ENCODE measurements at regions not wholly inside any gene's neighbourhood (a gene's known extent, or its start where the extent isn't known, plus 50 kb on each side); places are given as distances from the start of the nearest gene placed in this dataset.
"Not testable (repeated sequence)": the region's sequence is repeated elsewhere in the genome, so short reads cannot be mapped to it uniquely, and the experiment has no call there.

DNA sequence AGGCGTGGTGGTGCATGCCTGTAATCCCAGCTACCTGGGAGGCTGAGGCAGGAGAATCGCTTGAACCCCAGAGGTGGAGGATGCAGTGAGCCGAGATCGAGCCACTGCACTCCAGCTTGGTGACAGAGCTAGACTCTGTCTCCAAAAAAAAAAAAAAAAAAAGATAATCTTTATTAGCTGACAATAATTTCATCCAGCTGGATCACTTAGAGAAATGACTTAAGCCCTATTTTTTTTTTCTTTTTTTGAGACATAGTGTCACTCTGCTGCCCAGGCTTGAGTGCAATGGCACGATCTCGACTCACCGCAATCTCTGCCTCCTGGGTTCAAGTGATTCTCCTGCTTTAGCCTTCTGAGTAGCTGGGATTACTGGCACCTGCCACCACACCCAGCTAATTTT lies 51.6 kb upstream of the MAP4K4 start:
- H3K4me3 ChIP-seq (ENCODE audit: low read length); H3K27ac ChIP-seq (ENCODE audit: low read length); DNase-seq; H3K4me1 ChIP-seq (ENCODE audit: control insufficient read depth, insufficient read depth, low read length); H3K9me3 ChIP-seq (ENCODE audit: control insufficient read depth, low read depth, low read length); H3K27me3 ChIP-seq (ENCODE audit: control insufficient read depth, insufficient read depth, low read length); H3K36me3 ChIP-seq (ENCODE audit: control insufficient read depth, insufficient read depth, low read length): not testable (repeated sequence)
- WGBS (ENCODE audit: insufficient coverage, low lambda C conversion rate) = no CpG with 5 or more reads among the region's 7 CpGs

DNA sequence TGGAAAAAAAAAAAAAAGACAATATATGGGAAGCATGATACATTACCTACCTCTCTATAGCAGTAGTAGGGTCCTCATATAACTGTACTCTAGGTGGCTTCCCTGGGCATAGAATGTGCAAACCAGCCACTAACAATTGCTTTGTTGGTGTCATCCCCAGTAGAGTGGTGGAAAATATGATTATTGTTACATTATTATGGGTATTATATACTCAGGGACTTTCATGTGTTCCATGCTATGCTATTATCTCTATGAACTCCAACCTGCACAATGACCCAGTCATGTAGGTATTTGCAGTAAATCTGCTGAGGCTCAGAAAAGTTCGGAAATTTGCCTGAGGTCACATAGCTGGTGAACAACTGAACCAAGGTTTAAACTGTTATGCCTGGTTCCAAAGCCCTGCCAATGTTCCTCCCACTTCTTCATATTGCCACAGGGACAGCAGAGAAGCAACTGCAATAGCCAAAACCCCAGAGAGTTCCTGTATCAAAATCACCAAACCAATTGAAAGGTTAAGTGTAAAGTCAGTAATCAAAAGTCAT lies 52.6 kb upstream of the MAP4K4 start:
- H3K27ac ChIP-seq (ENCODE audit: low read length) = no peak overlapping the region
- no peak overlapping the region for H3K4me3 ChIP-seq (ENCODE audit: low read length)
- WGBS (ENCODE audit: insufficient coverage, low lambda C conversion rate) = no CpG with 5 or more reads among the region's 1 CpG
- no peaks in the 10 kb centered on the region for H3K36me3 ChIP-seq (ENCODE audit: control insufficient read depth, insufficient read depth, low read length)
- no peaks in the 10 kb centered on the region for H3K9me3 ChIP-seq (ENCODE audit: control insufficient read depth, low read depth, low read length)
- no peaks in the 10 kb centered on the region for H3K4me1 ChIP-seq (ENCODE audit: control insufficient read depth, insufficient read depth, low read length)
- H3K27me3 ChIP-seq (ENCODE audit: control insufficient read depth, insufficient read depth, low read length) = no peaks in the 10 kb centered on the region
- no peak for DNase-seq

DNA sequence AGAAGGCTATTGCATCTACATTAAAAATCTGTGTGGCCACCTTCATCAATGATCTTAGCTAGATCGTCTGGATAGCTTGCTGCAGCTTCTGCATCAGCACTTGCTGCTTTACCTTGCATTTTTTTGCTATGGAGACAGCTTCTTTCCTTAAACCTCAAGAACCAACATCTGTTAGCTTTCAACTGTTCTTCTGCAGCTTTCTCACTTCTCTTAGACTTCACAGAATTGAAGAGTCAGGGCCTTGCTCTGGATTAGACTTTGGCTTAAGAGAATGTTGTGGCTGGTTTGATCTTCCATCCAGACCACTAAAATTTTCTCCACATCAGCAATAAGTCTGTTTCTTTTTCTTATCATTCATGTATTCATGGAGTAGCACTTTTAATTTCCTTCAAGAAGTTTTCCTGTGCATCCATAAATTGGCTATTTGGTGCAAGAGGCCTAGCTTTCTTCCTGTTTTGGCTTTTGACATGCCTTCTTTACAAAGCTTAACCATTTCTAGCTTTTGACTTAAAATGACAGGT lies 54.4 kb upstream of the MAP4K4 start:
- H3K27ac ChIP-seq (ENCODE audit: low read length) = no peak overlapping the region
- H3K4me1 ChIP-seq (ENCODE audit: control insufficient read depth, insufficient read depth, low read length) = no peaks in the 10 kb centered on the region
- H3K9me3 ChIP-seq (ENCODE audit: control insufficient read depth, low read depth, low read length) = no peaks in the 10 kb centered on the region
- no peak for DNase-seq
- no peak overlapping the region for H3K4me3 ChIP-seq (ENCODE audit: low read length)
- H3K27me3 ChIP-seq (ENCODE audit: control insufficient read depth, insufficient read depth, low read length) = no peaks in the 10 kb centered on the region
- WGBS (ENCODE audit: insufficient coverage, low lambda C conversion rate) = no CpG with 5 or more reads among the region's 1 CpG
- H3K36me3 ChIP-seq (ENCODE audit: control insufficient read depth, insufficient read depth, low read length) = no peaks in the 10 kb centered on the region

DNA sequence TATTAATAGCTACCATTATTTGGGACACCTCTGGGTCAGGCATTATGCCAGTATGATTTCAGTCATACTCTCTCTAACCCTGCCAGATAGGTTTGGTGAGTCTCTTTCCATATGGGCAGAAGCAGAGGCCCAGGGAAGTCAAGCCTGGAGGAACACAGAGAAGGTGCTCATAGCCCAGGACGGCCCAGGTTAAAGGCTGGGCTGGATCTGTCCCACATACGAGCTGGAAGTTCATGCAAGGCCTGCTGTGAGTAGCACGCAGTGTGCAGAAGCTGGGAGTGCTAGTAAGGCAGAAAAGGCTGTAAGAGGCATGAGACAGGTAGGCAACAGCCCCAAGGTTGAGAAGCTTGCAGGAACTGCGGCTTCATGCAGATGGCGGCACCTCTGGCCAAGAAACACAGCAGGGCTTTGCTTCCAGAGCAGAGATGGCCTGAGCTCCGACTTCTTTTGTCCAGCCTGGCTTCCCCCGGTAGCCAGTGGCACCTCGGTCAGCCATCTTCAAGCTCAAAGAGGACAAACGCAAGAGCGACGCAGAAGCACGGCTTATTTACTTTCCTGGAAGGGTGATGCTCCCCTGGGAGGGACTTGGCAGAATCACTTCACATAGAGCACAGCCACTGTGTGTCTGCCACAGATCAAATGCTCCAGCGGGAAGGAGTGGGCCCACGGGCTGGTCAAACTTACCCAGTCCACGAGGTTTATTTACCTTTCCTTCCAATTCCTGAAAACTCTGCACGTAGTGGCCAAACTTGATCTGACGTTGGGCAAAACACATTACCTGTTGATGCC lies 58.5 kb upstream of the MAP4K4 start:
- Histone ChIP-seq H3K36me3 (ENCODE audit: control insufficient read depth, insufficient read depth, low read length) (no peaks in the 10 kb centered on the region), H3K27ac (ENCODE audit: low read length) (no peak overlapping the region), H3K4me1 (ENCODE audit: control insufficient read depth, insufficient read depth, low read length) (no peaks in the 10 kb centered on the region), H3K4me3 (ENCODE audit: low read length) (no peak overlapping the region), H3K27me3 (ENCODE audit: control insufficient read depth, insufficient read depth, low read length) (no peaks in the 10 kb centered on the region), H3K9me3 (ENCODE audit: control insufficient read depth, low read depth, low read length) (no peaks in the 10 kb centered on the region)
- DNase-seq = no peak
- 80% methylated on average over 1 of the region's 17 CpGs for WGBS (ENCODE audit: insufficient coverage, low lambda C conversion rate)

DNA sequence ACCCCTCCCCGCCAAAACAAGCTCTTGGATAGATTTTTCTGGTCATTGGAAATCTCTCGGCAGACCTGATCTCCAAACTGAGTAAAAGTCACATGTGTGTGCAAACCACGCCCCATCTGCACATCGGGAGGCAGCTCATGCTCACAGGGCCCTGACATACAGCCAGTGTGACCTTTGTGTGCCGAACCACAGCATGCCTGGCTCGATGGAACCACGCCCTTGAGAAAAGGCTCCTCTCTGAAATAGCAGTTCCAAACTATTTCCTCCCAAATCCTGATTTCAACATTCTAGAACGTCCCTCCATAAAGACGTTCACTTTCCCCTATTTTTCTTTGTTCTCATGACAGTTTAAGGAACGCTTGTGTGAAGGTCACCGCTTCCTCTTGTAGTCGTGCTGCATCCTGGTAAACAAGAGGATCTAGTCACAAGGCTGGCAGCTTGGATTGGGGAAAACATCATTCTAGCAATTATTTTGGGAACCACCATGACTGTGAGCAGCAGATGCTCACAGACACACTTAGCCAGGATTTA lies 59.3 kb upstream of the MAP4K4 start:
- 73% methylated on average over 3 of the region's 12 CpGs for WGBS (ENCODE audit: insufficient coverage, low lambda C conversion rate)
- no peaks in the 10 kb centered on the region for H3K9me3 ChIP-seq (ENCODE audit: control insufficient read depth, low read depth, low read length)
- no peaks in the 10 kb centered on the region for H3K36me3 ChIP-seq (ENCODE audit: control insufficient read depth, insufficient read depth, low read length)
- H3K4me3 ChIP-seq (ENCODE audit: low read length) = no peak overlapping the region
- no peak for DNase-seq
- no peaks in the 10 kb centered on the region for H3K4me1 ChIP-seq (ENCODE audit: control insufficient read depth, insufficient read depth, low read length)
- no peaks in the 10 kb centered on the region for H3K27me3 ChIP-seq (ENCODE audit: control insufficient read depth, insufficient read depth, low read length)
- H3K27ac ChIP-seq (ENCODE audit: low read length) = no peak overlapping the region

DNA sequence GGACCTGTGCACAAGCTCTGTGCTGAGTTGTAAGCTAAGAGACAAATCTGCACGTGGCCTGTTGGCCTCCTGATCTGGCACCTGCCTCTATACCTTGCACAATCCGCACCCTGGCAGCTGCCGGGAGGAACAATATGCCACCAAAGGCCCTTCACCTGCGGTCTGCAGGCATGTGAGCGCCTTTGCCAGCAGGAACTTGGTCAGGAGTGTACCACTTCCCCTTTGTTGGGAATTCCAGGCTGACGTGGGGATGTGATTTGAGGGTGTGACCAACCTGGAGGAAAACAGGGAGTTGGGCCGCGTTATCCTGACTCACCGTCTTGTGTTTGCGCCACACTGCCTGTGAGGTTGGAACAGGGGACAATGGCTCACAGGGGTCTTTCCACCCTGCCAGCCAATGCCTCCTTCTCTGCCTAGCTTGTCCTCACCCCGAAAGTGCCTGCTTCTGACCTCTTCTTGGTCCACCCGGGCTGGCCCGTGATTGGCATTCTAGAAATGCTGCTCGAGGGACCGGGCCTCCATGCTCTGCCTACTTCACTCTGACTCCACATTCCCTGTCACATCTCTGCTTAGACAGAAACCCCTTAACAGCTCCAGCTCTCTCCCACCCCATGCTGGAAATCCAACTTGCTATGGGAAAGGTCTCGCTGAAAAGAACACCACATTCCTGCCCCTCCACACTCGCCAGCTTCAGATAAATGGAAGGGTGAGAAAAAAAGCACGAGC lies 67.1 kb upstream of the MAP4K4 start:
- Histone ChIP-seq H3K27ac (ENCODE audit: low read length) (no peak overlapping the region), H3K9me3 (ENCODE audit: control insufficient read depth, low read depth, low read length) (no peaks in the 10 kb centered on the region), H3K36me3 (ENCODE audit: control insufficient read depth, insufficient read depth, low read length) (no peaks in the 10 kb centered on the region), H3K4me1 (ENCODE audit: control insufficient read depth, insufficient read depth, low read length) (no peaks in the 10 kb centered on the region), H3K4me3 (ENCODE audit: low read length) (no peak overlapping the region), H3K27me3 (ENCODE audit: control insufficient read depth, insufficient read depth, low read length) (no peaks in the 10 kb centered on the region)
- no peak for DNase-seq
- WGBS (ENCODE audit: insufficient coverage, low lambda C conversion rate) = no CpG with 5 or more reads among the region's 18 CpGs

DNA sequence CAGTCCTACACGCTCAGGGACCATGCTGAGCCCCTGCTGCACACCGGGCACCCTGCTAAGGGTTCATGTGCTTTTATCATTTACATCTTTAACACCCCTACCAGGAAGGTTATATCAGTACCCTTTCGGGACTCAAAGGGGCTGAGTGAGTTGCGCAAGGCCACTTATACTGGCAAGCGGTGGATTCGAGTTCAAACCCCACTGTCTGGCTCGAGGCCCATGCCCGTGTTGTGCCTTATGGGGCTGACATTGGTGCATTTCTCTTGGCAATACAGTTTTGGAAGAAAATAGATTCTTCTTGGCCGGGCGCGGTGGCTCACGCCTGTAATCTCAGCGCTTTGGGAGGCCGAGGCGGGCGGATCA lies 69.5 kb upstream of the MAP4K4 start:
- DNase-seq = no peak
- H3K9me3 ChIP-seq (ENCODE audit: control insufficient read depth, low read depth, low read length) = no peaks in the 10 kb centered on the region
- H3K36me3 ChIP-seq (ENCODE audit: control insufficient read depth, insufficient read depth, low read length) = no peaks in the 10 kb centered on the region
- no peaks in the 10 kb centered on the region for H3K27me3 ChIP-seq (ENCODE audit: control insufficient read depth, insufficient read depth, low read length)
- no peak overlapping the region for H3K4me3 ChIP-seq (ENCODE audit: low read length)
- no CpG with 5 or more reads among the region's 16 CpGs for WGBS (ENCODE audit: insufficient coverage, low lambda C conversion rate)
- H3K4me1 ChIP-seq (ENCODE audit: control insufficient read depth, insufficient read depth, low read length) = no peaks in the 10 kb centered on the region
- H3K27ac ChIP-seq (ENCODE audit: low read length) = no peak overlapping the region

DNA sequence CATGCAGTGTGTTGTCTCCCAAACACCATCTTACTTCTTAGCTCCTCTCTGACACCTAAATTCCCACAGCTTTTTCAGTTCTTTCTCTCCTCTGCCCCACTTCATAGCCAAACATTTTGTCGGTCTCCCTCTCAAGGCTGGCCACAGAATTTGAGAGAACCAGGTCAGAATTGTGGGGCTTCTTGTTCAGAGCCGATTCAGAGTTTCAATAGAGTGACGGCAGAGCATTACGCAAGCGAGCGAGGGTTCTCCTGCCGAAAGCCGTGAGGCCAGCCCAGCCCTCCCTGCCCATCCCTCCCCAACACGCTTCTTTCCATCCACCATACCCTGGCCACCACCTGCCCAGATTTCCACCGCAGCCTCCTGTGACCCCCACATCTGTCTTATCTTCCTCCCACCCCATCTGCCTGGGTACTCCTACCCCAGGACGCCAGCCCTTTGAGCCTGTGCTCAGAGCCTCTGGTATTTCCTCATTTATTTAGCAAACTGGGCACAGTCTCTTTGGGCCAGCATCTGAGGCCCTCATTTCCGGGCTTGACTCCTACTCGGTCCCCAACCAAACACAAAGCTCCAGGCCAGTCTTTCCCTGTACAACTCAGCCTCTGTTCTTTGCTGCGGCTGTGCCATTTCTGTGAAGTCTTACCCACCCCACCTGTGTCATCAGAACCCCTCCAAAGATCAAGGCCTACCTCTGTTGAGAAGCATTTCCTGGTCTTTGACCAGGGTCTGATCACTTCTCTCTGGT lies 70.0 kb upstream of the MAP4K4 start:
- DNase-seq = no peak
- Histone ChIP-seq H3K36me3 (ENCODE audit: control insufficient read depth, insufficient read depth, low read length) (no peaks in the 10 kb centered on the region), H3K4me3 (ENCODE audit: low read length) (no peak overlapping the region), H3K4me1 (ENCODE audit: control insufficient read depth, insufficient read depth, low read length) (no peaks in the 10 kb centered on the region), H3K9me3 (ENCODE audit: control insufficient read depth, low read depth, low read length) (no peaks in the 10 kb centered on the region), H3K27ac (ENCODE audit: low read length) (no peak overlapping the region), H3K27me3 (ENCODE audit: control insufficient read depth, insufficient read depth, low read length) (no peaks in the 10 kb centered on the region)
- WGBS (ENCODE audit: insufficient coverage, low lambda C conversion rate) = no CpG with 5 or more reads among the region's 14 CpGs

DNA sequence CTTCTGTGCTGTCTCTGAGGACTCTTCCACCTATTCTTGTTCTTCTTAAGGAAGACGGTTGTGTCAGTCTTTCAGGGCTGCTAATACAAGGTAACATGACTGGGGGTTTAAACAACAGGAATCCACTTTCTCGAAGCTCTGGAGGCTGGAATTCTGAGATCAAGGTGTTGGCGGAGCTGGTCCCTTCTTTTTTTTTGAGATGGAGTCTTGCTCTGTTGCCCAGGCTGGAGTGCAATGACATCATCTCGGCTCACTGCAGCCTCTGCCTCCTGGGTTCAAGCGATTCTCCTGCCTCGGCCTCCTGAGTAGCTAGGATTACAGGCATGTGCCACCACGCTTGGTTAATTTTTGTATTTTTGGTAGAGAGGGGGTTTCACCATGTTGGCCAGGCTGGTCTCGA lies 71.7 kb upstream of the MAP4K4 start:
- not testable (repeated sequence) for H3K36me3 ChIP-seq (ENCODE audit: control insufficient read depth, insufficient read depth, low read length); H3K4me1 ChIP-seq (ENCODE audit: control insufficient read depth, insufficient read depth, low read length); H3K9me3 ChIP-seq (ENCODE audit: control insufficient read depth, low read depth, low read length); H3K4me3 ChIP-seq (ENCODE audit: low read length); H3K27me3 ChIP-seq (ENCODE audit: control insufficient read depth, insufficient read depth, low read length); DNase-seq; H3K27ac ChIP-seq (ENCODE audit: low read length)
- WGBS (ENCODE audit: insufficient coverage, low lambda C conversion rate) = no CpG with 5 or more reads among the region's 8 CpGs

DNA sequence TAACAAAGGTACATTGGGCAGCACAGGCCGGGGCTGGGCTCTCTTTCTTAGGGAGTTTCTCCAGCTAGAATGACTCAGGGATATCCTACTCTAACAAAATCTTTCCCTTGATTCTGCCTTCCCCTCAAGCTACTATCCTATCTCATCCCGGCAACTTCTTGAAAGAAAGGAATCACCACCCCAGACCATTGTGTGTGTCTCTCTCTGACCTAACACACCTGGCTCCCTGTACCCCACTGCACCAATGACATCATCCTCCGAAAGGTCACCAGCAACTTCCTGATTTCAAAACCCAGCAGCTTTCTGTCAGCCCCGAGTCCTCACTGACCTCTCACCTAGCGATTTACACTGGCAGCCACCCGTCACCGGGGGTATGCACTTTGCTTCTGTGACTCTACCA lies 72.1 kb upstream of the MAP4K4 start:
- Histone ChIP-seq H3K4me1 (ENCODE audit: control insufficient read depth, insufficient read depth, low read length) (no peaks in the 10 kb centered on the region), H3K27ac (ENCODE audit: low read length) (no peak overlapping the region), H3K36me3 (ENCODE audit: control insufficient read depth, insufficient read depth, low read length) (no peaks in the 10 kb centered on the region), H3K9me3 (ENCODE audit: control insufficient read depth, low read depth, low read length) (no peaks in the 10 kb centered on the region), H3K4me3 (ENCODE audit: low read length) (no peak overlapping the region), H3K27me3 (ENCODE audit: control insufficient read depth, insufficient read depth, low read length) (no peaks in the 10 kb centered on the region)
- no peak for DNase-seq
- no CpG with 5 or more reads among the region's 7 CpGs for WGBS (ENCODE audit: insufficient coverage, low lambda C conversion rate)

Measured in large intestine (tissue), 3 donors.